ENCODE measurements at regions not wholly inside any gene's neighbourhood (a gene's known extent, or its start where the extent isn't known, plus 50 kb on each side); places are given as distances from the start of the nearest gene placed in this dataset.

GRCh38 chr12:60399064-60399463, 803.2 kb downstream of the SLC16A7 start:
- Histone ChIP-seq H3K27ac (no peak overlapping the region), H3K27me3 (no peaks in the 10 kb centered on the region), H3K4me1 (no peaks in the 10 kb centered on the region), H3K36me3 (no peaks in the 10 kb centered on the region), H3K9me3 (no peaks in the 10 kb centered on the region), H3K4me3 (no peak overlapping the region)
- no peak for TF ChIP-seq POLR2A (IDR thresholded peaks at IDR 0.05)
- TF ChIP-seq, protein P1, sequence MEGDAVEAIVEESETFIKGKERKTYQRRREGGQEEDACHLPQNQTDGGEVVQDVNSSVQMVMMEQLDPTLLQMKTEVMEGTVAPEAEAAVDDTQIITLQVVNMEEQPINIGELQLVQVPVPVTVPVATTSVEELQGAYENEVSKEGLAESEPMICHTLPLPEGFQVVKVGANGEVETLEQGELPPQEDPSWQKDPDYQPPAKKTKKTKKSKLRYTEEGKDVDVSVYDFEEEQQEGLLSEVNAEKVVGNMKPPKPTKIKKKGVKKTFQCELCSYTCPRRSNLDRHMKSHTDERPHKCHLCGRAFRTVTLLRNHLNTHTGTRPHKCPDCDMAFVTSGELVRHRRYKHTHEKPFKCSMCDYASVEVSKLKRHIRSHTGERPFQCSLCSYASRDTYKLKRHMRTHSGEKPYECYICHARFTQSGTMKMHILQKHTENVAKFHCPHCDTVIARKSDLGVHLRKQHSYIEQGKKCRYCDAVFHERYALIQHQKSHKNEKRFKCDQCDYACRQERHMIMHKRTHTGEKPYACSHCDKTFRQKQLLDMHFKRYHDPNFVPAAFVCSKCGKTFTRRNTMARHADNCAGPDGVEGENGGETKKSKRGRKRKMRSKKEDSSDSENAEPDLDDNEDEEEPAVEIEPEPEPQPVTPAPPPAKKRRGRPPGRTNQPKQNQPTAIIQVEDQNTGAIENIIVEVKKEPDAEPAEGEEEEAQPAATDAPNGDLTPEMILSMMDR (IDR thresholded peaks at IDR 0.05) = no peak
- TF ChIP-seq POLR2AphosphoS5 (IDR thresholded peaks at IDR 0.05) = no peak
- intact Hi-C loops (cut with DNase I; ENCODE audit: low total_unique reads) = no loop called here
- DNase-seq (ENCODE audit: low spot score in 2 of 2) = no peak

DNA sequence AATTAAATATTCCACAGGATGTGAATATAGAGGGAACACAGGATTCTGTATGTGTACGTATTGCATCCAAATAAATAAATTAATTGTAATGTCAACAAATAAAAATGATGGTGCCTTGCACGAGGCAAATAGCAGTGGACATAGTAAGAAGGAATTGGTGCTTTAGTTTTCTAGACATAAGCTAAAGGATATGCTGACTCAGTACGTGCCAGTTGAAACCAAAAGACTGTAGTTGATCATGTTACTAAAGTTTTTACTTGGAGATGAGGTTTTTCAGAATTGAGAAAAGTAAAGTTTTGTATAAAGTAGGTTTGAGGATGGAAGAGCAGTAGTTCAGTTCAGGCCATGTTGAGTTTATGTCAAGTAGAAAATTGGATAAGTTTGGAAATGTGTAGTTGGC, 807.2 kb downstream of the SLC16A7 start:
- no peaks in the 10 kb centered on the region for H3K27me3 ChIP-seq
- no peak for DNase-seq (ENCODE audit: low spot score in 2 of 2)
- intact Hi-C loops (cut with DNase I; ENCODE audit: low total_unique reads) = no loop called here
- H3K4me3 ChIP-seq = no peak overlapping the region
- no peaks in the 10 kb centered on the region for H3K4me1 ChIP-seq
- H3K36me3 ChIP-seq = no peaks in the 10 kb centered on the region
- TF ChIP-seq POLR2A (IDR thresholded peaks at IDR 0.05) = no peak
- TF ChIP-seq, protein P1 (IDR thresholded peaks at IDR 0.05) = no peak
- TF ChIP-seq POLR2AphosphoS5 (IDR thresholded peaks at IDR 0.05) = no peak
- no peaks in the 10 kb centered on the region for H3K9me3 ChIP-seq
- H3K27ac ChIP-seq = no peak overlapping the region

DNA sequence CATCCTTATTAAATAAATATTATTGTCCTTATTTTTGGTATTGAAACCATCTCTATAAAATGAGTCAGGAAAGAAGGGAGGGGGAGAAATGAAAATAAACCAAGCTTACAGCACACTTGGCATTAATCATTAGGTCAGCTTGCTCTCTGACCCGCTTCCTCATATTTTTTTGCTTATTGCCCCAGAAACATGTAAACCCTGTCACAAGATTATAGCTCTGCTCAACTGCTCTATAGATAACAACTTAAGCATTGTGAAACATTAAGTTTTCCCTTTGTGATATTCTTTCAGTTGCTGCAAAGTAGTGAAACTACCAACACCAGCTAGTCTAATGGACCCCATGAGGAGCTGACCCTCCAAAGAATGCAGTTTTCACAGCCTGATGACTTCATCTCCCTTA, 819.5 kb downstream of the SLC16A7 start:
- H3K4me1 ChIP-seq = no peaks in the 10 kb centered on the region
- no peaks in the 10 kb centered on the region for H3K36me3 ChIP-seq
- H3K4me3 ChIP-seq = no peak overlapping the region
- no peak overlapping the region for H3K27ac ChIP-seq
- H3K9me3 ChIP-seq = peaks cover 0 to 14% of the 10 kb centered on the region in 2 donors
- no peak for DNase-seq (ENCODE audit: low spot score in 2 of 2)
- no peaks in the 10 kb centered on the region for H3K27me3 ChIP-seq
- TF ChIP-seq, protein P1 (IDR thresholded peaks at IDR 0.05) = no peak
- intact Hi-C loops (cut with DNase I; ENCODE audit: low total_unique reads) = no loop called here

GRCh38 chr12:60419986-60420385, 824.2 kb downstream of the SLC16A7 start:
- H3K4me1 ChIP-seq = no peaks in the 10 kb centered on the region
- TF ChIP-seq POLR2A (IDR thresholded peaks at IDR 0.05) = no peak
- no peak for TF ChIP-seq POLR2AphosphoS5 (IDR thresholded peaks at IDR 0.05)
- TF ChIP-seq, protein P1 (IDR thresholded peaks at IDR 0.05) = no peak
- peaks cover 0 to 12% of the 10 kb centered on the region in 2 donors for H3K9me3 ChIP-seq
- H3K27ac ChIP-seq = no peak overlapping the region
- H3K27me3 ChIP-seq = no peaks in the 10 kb centered on the region
- intact Hi-C loops (cut with DNase I; ENCODE audit: low total_unique reads) = no loop called here
- H3K36me3 ChIP-seq = peaks cover 4% of the 10 kb centered on the region
- no peak for DNase-seq (ENCODE audit: low spot score in 2 of 2)
- H3K4me3 ChIP-seq = no peak overlapping the region

- Histone ChIP-seq H3K27ac (no peak overlapping the region), H3K27me3 (no peaks in the 10 kb centered on the region), H3K4me3 (no peak overlapping the region), H3K9me3 (no peaks in the 10 kb centered on the region), H3K36me3 (peaks cover 4% of the 10 kb centered on the region), H3K4me1 (no peaks in the 10 kb centered on the region)
- DNase-seq (ENCODE audit: low spot score in 2 of 2) = no peak
- intact Hi-C loops (cut with DNase I; ENCODE audit: low total_unique reads) = no loop called here
- no peak for TF ChIP-seq POLR2AphosphoS5 (IDR thresholded peaks at IDR 0.05)
- TF ChIP-seq, protein P1 (IDR thresholded peaks at IDR 0.05) = no peak
- no peak for TF ChIP-seq POLR2A (IDR thresholded peaks at IDR 0.05)
These were observed 825.9 kb downstream of the SLC16A7 start for GRCh38 chr12:60421741-60422140.

All from breast epithelium (tissue), 4 donors.